ENCODE measurements at regions not wholly inside any gene's neighbourhood (a gene's known extent, or its start where the extent isn't known, plus 50 kb on each side); places are given as distances from the start of the nearest gene placed in this dataset.

DNA sequence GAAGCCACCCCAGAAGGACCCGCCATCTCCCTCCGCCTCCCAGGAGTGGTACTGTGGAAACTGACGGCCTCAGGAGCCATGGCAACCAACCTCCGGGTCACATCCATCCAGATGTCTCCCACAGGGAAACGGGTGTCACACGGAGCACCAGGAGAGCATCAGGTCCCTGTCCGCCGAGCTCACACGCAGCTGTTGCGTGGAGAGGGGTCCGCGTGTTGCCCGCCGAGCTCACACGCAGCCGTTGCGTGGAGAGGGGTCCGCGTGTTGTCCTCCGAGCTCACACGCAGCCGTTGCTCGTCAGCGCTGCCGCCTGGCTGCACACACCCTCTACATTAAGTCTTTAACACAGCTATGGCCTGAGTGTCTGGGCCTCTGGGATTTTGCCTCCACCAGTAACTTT, 311.1 kb upstream of the SHH start (continued):
- TF ChIP-seq ZBTB33 (IDR thresholded peaks at IDR 0.05): no peak
- TF ChIP-seq SP1 (IDR thresholded peaks at IDR 0.05): no peak
- no peak for TF ChIP-seq GABPA (IDR thresholded peaks at IDR 0.05 in 1 of 2, conservative IDR thresholded peaks at IDR 0.05 in 1 of 2)
- no peak for TF ChIP-seq RXRA (IDR thresholded peaks at IDR 0.05)
- TF ChIP-seq FOXA1 (IDR thresholded peaks at IDR 0.05): no peak
- TF ChIP-seq HNF4G (IDR thresholded peaks at IDR 0.05): no peak

DNA sequence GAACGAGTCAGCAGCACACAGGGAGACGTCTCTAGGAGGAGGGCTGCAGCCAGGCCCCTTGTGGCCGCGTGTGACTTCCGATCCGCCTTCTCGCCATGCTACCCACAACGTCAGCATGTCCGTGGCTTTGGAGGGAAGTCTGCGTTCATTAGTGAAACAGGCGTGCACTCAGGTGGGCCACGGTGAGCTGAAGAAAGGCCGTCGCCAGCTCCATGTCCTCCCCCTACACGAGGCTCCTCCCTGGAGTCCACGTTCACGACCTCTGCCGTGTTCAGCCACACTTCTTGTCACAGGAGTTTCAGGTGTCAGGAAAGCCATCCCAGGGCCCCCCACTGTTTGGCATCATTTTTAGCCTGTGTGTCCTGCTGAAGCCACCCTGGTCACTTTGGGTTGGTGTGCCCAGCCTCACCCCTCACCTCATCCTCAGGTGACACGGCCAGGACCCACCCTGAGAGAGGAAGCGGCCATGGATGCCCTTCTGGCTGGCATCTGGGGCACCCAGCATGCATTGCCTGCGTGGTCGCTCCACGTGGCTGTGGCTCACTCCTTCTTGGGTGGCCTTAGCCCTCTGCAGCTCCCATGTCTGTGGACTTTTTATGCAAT, 310.6 kb upstream of the SHH start:
- WGBS: 87% methylated on average over 23 of the region's 23 CpGs
- DNase-seq (ENCODE audit: low spot score): no peak

More for the DNA sequence above, 310.6 kb upstream of the SHH start:
- Histone ChIP-seq H3K9me3 (ENCODE audit: control insufficient read depth in 4 of 4, low read length in 3 of 4) (no peaks in the 10 kb centered on the region), H3K27ac (ENCODE audit: low read depth in 1 of 2, low read length in 2 of 2) (no peak overlapping the region), H3K9ac (ENCODE audit: low read depth in 1 of 2, low read length in 2 of 2) (no peak overlapping the region), H3K4me1 (ENCODE audit: control insufficient read depth in 4 of 4, insufficient read depth in 4 of 4, low read length in 3 of 4) (no peaks in the 10 kb centered on the region), H3K27me3 (ENCODE audit: control insufficient read depth in 4 of 4, insufficient read depth in 4 of 4, low read length in 3 of 4) (no peaks in the 10 kb centered on the region), H3K4me3 (ENCODE audit: low read depth in 1 of 3, low read length in 3 of 3) (no peak overlapping the region), H3K36me3 (ENCODE audit: control insufficient read depth in 4 of 4, insufficient read depth in 3 of 4, low read depth in 1 of 4, low read length in 3 of 4) (no peaks in the 10 kb centered on the region)
- TF ChIP-seq CTCF (IDR thresholded peaks at IDR 0.05; ENCODE audit: low read depth, low read length, missing input control) (no peak), NR2F2 (IDR thresholded peaks at IDR 0.05) (no peak), HNF4A (conservative IDR thresholded peaks at IDR 0.05) (no peak), YY1 (IDR thresholded peaks at IDR 0.05) (no peak), EGR1 (IDR thresholded peaks at IDR 0.05; ENCODE audit: low read depth in 2 of 2) (no peak), FOXA2 (IDR thresholded peaks at IDR 0.05) (no peak), RAD21 (IDR thresholded peaks at IDR 0.05) (no peak), RXRA (IDR thresholded peaks at IDR 0.05) (no peak), GABPA (IDR thresholded peaks at IDR 0.05 in 1 of 2, conservative IDR thresholded peaks at IDR 0.05 in 1 of 2) (no peak), TAF1 (conservative IDR thresholded peaks at IDR 0.05) (no peak), FOXA1 (IDR thresholded peaks at IDR 0.05) (no peak), HNF4G (IDR thresholded peaks at IDR 0.05) (no peak)
- TF ChIP-seq, protein P1, sequence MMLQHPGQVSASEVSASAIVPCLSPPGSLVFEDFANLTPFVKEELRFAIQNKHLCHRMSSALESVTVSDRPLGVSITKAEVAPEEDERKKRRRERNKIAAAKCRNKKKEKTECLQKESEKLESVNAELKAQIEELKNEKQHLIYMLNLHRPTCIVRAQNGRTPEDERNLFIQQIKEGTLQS (IDR thresholded peaks at IDR 0.05): no peak
- TF ChIP-seq, protein P2, sequence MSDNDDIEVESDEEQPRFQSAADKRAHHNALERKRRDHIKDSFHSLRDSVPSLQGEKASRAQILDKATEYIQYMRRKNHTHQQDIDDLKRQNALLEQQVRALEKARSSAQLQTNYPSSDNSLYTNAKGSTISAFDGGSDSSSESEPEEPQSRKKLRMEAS (IDR thresholded peaks at IDR 0.05): no peak
- TF ChIP-seq, protein P3, sequence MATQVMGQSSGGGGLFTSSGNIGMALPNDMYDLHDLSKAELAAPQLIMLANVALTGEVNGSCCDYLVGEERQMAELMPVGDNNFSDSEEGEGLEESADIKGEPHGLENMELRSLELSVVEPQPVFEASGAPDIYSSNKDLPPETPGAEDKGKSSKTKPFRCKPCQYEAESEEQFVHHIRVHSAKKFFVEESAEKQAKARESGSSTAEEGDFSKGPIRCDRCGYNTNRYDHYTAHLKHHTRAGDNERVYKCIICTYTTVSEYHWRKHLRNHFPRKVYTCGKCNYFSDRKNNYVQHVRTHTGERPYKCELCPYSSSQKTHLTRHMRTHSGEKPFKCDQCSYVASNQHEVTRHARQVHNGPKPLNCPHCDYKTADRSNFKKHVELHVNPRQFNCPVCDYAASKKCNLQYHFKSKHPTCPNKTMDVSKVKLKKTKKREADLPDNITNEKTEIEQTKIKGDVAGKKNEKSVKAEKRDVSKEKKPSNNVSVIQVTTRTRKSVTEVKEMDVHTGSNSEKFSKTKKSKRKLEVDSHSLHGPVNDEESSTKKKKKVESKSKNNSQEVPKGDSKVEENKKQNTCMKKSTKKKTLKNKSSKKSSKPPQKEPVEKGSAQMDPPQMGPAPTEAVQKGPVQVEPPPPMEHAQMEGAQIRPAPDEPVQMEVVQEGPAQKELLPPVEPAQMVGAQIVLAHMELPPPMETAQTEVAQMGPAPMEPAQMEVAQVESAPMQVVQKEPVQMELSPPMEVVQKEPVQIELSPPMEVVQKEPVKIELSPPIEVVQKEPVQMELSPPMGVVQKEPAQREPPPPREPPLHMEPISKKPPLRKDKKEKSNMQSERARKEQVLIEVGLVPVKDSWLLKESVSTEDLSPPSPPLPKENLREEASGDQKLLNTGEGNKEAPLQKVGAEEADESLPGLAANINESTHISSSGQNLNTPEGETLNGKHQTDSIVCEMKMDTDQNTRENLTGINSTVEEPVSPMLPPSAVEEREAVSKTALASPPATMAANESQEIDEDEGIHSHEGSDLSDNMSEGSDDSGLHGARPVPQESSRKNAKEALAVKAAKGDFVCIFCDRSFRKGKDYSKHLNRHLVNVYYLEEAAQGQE (IDR thresholded peaks at IDR 0.05): no peak
